GM19240 (cell line): ENCODE measurements at regions not wholly inside any gene's neighbourhood (a gene's known extent, or its start where the extent isn't known, plus 50 kb on each side); places are given as distances from the start of the nearest gene placed in this dataset.

Source experiments
- DNase-seq: peaks from one replicate; pipeline ENCODE4 v3.0.0; 2011; ENCODE audit warnings: low spot score; ENCODE audit not compliant: insufficient read length

- DNase-seq = no peak
Measured at GRCh38 chr22:49297286-49297870, 530.3 kb downstream of the BRD1 start.

- no peak for DNase-seq
Measured at GRCh38 chr22:49296561-49296960, 531.1 kb downstream of the BRD1 start.

- no peak for DNase-seq
Measured at GRCh38 chr22:49295851-49296560, 531.7 kb downstream of the BRD1 start.

- DNase-seq = no peak
Measured at GRCh38 chr22:49295465-49295743, 532.3 kb downstream of the BRD1 start.

- DNase-seq = no peak
Measured at GRCh38 chr22:49294656-49295464, 532.8 kb downstream of the BRD1 start.

- no peak for DNase-seq
Measured at GRCh38 chr22:49292909-49293308, 534.8 kb downstream of the BRD1 start.

- no peak for DNase-seq
Measured at GRCh38 chr22:49291781-49292180, 535.9 kb downstream of the BRD1 start.

GRCh38 chr22:49291169-49291568 lies 536.5 kb downstream of the BRD1 start:
- DNase-seq = no peak

GRCh38 chr22:49290711-49291110 lies 537.0 kb downstream of the BRD1 start:
- DNase-seq = no peak

- DNase-seq = no peak
Measured at GRCh38 chr22:49289822-49290679, 537.6 kb downstream of the BRD1 start.

GRCh38 chr22:49286181-49286760 lies 541.4 kb downstream of the BRD1 start:
- DNase-seq = no peak

GRCh38 chr22:49284931-49285330 lies 542.7 kb downstream of the BRD1 start:
- DNase-seq = no peak

GRCh38 chr22:49284056-49284784 lies 543.5 kb downstream of the BRD1 start:
- no peak for DNase-seq

GRCh38 chr22:49282596-49282995 lies 545.1 kb downstream of the BRD1 start:
- no peak for DNase-seq

- DNase-seq = no peak
Measured at GRCh38 chr22:49281467-49282340, 546.0 kb downstream of the BRD1 start.

GRCh38 chr22:49278340-49278739 lies 549.3 kb downstream of the BRD1 start:
- DNase-seq = no peak

GRCh38 chr22:49276567-49276966 lies 551.1 kb downstream of the BRD1 start:
- DNase-seq = no peak

GRCh38 chr22:49274754-49275380 lies 552.8 kb downstream of the BRD1 start:
- DNase-seq = no peak

GRCh38 chr22:49272546-49273125 lies 555.0 kb downstream of the BRD1 start:
- no peak for DNase-seq
